ENCODE measurements at regions not wholly inside any gene's neighbourhood (a gene's known extent, or its start where the extent isn't known, plus 50 kb on each side); places are given as distances from the start of the nearest gene placed in this dataset.

DNA sequence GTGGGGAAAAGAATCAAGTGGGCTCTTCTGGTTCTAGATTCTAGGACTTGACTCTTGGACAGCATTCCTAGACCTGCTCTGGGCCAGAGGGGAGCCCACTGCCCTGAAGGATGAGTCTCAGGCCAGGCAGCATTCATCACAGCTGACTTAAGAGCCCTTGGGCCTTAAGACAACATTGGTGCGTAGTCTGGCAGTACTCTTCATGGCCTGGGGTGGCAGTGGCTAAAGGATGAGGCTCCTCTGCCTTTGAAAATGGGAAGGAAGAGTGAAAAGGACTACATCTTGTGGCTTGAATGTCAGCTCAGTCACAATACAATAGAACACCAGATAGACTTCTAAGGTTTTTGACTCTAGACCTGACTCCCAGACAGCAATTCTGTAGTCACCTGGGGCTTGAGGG is 1415.1 kb upstream of the PRMT6 start:
- no peak for DNase-seq (ENCODE audit: low spot score)
- TF ChIP-seq, protein P1, sequence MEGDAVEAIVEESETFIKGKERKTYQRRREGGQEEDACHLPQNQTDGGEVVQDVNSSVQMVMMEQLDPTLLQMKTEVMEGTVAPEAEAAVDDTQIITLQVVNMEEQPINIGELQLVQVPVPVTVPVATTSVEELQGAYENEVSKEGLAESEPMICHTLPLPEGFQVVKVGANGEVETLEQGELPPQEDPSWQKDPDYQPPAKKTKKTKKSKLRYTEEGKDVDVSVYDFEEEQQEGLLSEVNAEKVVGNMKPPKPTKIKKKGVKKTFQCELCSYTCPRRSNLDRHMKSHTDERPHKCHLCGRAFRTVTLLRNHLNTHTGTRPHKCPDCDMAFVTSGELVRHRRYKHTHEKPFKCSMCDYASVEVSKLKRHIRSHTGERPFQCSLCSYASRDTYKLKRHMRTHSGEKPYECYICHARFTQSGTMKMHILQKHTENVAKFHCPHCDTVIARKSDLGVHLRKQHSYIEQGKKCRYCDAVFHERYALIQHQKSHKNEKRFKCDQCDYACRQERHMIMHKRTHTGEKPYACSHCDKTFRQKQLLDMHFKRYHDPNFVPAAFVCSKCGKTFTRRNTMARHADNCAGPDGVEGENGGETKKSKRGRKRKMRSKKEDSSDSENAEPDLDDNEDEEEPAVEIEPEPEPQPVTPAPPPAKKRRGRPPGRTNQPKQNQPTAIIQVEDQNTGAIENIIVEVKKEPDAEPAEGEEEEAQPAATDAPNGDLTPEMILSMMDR (IDR thresholded peaks at IDR 0.05; ENCODE audit: borderline replicate concordance, control extremely low read depth, extremely low read depth, insufficient read depth, missing control alignments) = no peak
- in situ Hi-C loops (cut with MboI; ENCODE audit: low sequenced_read_pairs, unreplicated experiment) = no loop called here

DNA sequence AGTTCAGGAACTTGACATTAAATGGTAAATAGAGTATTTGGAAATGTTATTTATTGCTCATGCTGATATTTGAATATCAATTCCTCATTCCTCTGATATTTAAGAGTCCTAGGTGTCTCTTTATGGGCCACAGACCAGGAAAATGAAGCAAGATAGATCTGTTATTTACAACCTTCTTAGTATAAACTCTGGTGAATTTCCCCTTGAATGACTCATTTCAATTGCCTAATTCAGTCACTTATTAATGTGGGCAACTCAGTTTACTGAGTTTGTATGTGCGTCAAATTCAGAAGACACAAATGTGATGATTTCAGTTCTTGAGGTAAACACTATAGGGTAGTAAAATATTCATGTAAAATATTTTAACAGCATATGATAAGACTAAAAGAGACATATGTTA is 1404.4 kb upstream of the PRMT6 start:
- in situ Hi-C loops (cut with MboI; ENCODE audit: low sequenced_read_pairs, unreplicated experiment) = no loop called here
- TF ChIP-seq, protein P1 (IDR thresholded peaks at IDR 0.05; ENCODE audit: borderline replicate concordance, control extremely low read depth, extremely low read depth, insufficient read depth, missing control alignments) = no peak
- no peak for DNase-seq (ENCODE audit: low spot score)

DNA sequence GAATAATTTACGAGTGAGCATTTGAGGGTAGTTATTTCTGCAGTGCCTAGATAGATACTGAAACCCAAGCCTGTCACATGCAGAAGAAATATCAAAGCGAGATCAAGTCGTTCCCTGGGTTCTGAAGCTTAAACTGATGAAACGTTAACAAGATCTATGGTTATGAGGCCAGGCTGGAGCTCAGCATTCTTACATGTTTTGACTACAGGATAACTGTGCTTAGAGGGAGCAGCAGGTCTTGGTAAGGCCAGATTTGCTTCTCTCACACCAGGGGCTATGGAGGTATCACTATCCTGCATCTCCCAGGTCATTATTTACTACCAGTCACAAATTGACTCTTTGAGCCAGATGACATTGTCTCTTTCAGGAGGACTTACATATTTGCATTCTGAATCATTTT is 1401.4 kb upstream of the PRMT6 start:
- TF ChIP-seq, protein P1 (IDR thresholded peaks at IDR 0.05; ENCODE audit: borderline replicate concordance, control extremely low read depth, extremely low read depth, insufficient read depth, missing control alignments) = no peak
- DNase-seq (ENCODE audit: low spot score) = no peak
- in situ Hi-C loops (cut with MboI; ENCODE audit: low sequenced_read_pairs, unreplicated experiment) = no loop called here

DNA sequence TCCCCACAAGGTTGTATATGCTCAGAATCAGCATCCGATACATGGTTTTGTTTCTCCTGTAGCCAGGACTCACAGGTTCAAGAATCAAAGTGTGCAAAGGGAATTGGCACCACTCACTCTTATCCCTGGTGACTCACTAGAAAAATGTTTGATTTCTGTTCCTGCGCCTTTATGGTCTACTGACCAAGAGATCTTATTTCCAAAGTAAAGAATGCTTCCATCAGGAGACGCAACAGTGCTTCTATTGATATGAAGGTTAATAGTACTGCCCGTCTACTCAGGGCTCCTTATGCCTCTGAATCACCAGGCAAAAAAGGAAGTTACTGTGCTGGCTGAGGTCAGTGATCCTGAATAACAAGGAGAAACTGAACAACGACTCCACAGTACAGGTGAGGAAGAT is 1392.0 kb upstream of the PRMT6 start:
- TF ChIP-seq, protein P1 (IDR thresholded peaks at IDR 0.05; ENCODE audit: borderline replicate concordance, control extremely low read depth, extremely low read depth, insufficient read depth, missing control alignments) = no peak
- in situ Hi-C loops (cut with MboI; ENCODE audit: low sequenced_read_pairs, unreplicated experiment) = no loop called here

DNA sequence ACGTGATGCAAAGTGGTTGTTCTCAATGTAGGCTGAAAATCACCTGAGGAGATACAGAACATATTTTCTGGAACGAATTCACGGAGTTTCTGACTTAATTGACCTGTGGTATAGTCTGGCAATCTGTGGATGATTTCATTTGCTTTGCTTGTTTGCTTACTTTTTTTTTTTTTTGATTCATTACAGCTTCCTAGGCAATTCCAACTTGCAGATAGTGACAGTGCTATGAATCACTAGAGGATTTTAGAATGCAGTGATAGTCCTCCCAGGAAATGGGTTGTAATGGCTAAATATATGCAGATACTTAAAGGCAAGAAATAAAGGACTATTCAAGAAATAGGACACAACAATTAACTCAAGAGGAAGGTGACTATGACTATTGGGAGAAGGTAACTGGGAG is 1378.1 kb upstream of the PRMT6 start:
- TF ChIP-seq, protein P1 (IDR thresholded peaks at IDR 0.05; ENCODE audit: borderline replicate concordance, control extremely low read depth, extremely low read depth, insufficient read depth, missing control alignments) = no peak
- no peak for DNase-seq (ENCODE audit: low spot score)

More for the DNA sequence above, 1392.0 kb upstream of the PRMT6 start:
- DNase-seq (ENCODE audit: low spot score) = no peak

DNA sequence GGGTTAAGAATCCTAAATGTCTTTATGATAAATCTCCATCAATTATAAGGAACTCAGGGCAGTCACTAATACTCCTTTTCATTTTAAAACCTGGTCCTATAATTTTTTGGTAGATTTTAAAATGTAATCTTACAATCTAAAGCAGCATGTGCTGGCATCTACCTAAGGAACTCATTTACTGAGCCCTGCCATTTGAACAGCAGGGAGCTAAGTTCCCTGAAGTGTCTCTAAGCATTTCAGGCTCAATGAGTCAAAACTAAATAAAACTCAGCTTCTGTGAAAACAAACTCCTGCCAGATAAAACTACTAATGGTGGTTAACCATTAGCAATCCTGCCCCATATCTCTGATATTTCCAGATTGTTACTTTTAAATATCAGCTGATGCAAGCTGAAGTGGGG is 1371.8 kb upstream of the PRMT6 start:
- no peak for DNase-seq (ENCODE audit: low spot score)
- TF ChIP-seq, protein P1 (IDR thresholded peaks at IDR 0.05; ENCODE audit: borderline replicate concordance, control extremely low read depth, extremely low read depth, insufficient read depth, missing control alignments) = no peak
- in situ Hi-C loops (cut with MboI; ENCODE audit: low sequenced_read_pairs, unreplicated experiment) = no loop called here

More for the DNA sequence above, 1378.1 kb upstream of the PRMT6 start:
- in situ Hi-C loops (cut with MboI; ENCODE audit: low sequenced_read_pairs, unreplicated experiment) = no loop called here

DNA sequence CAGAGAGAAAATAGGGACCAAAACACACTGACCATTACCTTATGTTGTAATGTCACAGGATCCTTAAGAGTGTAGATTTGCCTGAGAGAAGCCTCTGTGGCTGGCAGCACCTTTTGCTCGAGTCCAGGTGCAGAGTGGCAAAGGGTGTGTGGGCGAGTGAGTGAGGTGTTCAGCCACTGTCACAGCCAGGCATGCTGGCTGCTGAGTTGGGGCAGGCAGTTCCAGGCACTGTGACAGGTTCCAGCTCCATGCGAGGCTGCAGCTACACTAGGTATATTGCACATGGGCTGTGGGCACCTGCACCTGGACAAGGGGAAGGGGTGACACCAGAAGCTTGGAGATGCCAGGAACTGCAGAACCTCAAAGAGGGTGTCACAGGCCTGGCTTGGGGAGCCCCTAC is 1370.4 kb upstream of the PRMT6 start:
- in situ Hi-C loops (cut with MboI; ENCODE audit: low sequenced_read_pairs, unreplicated experiment) = no loop called here
- no peak for DNase-seq (ENCODE audit: low spot score)
- TF ChIP-seq, protein P1 (IDR thresholded peaks at IDR 0.05; ENCODE audit: borderline replicate concordance, control extremely low read depth, extremely low read depth, insufficient read depth, missing control alignments) = no peak

All from GM13976 (cell line).